HG03565 (cell line): ENCODE measurements at regions not wholly inside any gene's neighbourhood (a gene's known extent, or its start where the extent isn't known, plus 50 kb on each side); places are given as distances from the start of the nearest gene placed in this dataset.
"Not testable (repeated sequence)": the region's sequence is repeated elsewhere in the genome, so short reads cannot be mapped to it uniquely, and the experiment has no call there.

Experiments
- ATAC-seq: cut with Tn5 transposase; IDR thresholded peaks from one replicate; pipeline ENCODE4 v1.9.1; 2021; ENCODE audit warnings: mild to moderate bottlenecking, moderate library complexity; ENCODE audit not compliant: unreplicated experiment

GRCh38 chr7:109696723-109697122, 1127.0 kb downstream of the DNAJB9 start:
- no peak for ATAC-seq

GRCh38 chr7:109699661-109700060, 1130.0 kb downstream of the DNAJB9 start:
- no peak for ATAC-seq

DNA sequence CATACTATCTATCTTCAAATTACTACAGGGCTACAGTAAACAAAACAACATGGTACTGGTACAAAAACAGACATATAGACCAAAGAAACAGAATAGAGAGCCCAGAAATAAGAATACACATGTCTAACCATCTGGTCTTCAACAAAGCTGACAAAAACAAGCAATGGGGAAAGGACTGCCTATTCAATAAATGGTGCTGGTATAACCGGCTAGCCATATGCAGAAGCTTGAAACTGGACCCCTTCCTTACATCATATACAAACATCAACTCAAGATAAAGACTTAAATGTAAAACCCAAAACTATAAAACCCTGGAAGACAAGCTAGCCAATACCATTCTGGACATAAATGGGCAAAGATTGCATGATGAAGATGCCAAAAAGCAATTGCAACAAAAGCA, 1143.7 kb downstream of the DNAJB9 start:
- ATAC-seq, result no peak

GRCh38 chr7:109719359-109719758, 1149.7 kb downstream of the DNAJB9 start:
- ATAC-seq, result not testable (repeated sequence)

DNA sequence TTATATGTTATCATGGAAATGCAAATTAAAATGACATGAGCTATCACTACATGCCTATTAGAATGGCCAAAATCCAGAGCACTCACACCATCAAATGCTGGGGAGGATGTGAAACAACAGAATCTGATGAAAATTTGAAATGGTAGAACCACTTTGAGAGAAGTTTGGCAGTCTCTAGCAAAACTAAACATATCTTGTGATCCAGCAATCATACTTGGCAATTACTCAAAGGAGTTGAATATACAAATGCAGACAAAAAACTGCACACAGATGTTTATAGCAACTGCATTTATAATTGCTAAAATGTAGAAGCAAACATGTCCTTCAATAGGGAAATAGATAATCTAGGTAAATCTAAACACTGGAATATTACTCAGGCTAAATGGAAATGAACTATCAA, 1164.9 kb downstream of the DNAJB9 start:
- ATAC-seq, result no peak

DNA sequence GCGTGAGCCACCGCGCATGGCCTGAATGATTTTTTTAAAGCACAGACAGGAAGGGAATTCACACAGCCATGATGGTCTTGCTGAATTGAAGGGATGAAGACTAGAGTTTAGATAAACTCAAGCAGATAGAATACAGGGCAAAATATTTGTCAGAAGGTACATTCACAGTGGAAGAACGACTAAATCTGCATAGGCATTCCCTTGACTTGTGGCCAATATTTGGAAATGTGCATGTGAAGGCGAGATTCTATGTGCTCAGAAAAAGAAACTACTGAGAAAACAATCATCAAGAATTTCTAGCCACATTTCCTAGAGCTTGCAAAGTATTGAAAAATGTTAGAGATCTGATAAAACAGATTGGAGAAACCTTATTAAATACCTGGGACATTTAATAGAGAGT, 1166.2 kb downstream of the DNAJB9 start:
- ATAC-seq, result no peak

DNA sequence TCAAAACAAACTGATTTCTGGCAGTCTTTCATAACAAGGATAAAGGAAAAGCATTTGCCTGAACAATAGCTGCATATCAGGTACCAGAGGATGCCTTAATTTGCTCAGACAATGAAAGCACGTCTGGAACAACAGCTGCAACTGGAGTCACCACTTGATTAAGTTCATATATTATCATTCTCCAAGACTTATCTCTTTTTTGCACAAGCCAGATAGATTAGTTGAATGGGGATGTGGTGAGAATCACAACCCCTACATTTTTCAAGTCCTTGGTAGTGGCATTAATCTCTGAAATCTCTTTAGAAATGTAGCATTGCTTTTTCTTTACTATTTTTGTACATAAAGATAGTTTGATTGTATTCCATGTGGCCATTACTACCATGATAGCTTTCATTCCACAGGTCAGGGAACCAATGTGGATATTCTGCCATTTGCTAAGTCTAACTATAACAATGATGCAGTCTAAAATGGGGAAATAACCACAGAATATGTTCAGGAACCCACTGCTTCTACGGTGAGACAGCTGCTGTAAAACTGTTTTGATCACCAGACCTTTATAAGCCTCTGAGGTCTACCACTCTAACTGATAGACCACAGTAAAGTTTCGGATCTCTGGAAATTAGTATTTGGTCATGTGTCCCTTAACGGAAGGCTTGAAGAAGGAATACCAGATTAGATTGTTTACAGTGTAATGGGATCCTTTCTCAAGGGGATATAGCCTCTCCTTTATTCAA, 1176.2 kb downstream of the DNAJB9 start:
- no peak for ATAC-seq

- no peak for ATAC-seq
These were observed 1181.6 kb downstream of the DNAJB9 start for GRCh38 chr7:109751241-109751640.

- no peak for ATAC-seq
These were observed 1182.4 kb downstream of the DNAJB9 start for GRCh38 chr7:109752068-109752467.

DNA sequence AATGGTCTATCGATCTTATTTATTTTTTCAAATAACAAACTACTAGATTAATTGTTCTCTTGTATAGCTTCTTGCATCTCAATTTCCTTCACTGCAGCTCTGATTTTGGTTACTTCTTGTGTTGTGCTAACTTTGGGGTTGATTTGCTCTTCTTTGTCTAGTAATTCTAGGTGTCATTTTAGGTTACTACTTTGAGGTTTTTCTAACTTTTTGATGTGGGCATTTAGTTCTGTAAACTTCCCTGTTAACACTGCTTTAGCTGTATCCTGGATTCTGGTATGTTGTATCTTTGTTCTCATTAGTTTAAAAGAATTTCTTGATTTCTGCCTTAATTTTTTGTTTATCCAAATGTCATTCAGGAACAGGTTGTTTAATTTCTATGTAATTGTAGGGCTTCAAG, 1188.0 kb downstream of the DNAJB9 start:
- no peak for ATAC-seq

DNA sequence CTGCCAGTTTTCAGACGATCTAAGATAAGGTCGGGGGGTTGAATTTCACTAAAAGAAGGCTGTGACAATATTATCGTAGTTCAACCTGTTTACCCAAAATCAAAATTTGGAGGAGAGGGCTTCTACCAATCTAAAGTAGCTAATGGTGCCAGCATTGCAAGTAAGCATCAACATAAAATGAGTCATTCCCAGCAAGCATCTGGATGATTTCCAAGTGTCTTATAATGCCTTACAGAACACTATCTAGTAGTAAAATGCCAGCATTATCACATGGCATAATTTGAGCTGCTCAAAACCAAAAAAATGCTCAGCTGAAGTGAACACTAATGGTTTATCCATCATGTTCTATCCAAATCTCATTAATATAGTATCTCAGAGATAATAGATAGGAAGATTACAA, 1193.9 kb downstream of the DNAJB9 start:
- no peak for ATAC-seq

DNA sequence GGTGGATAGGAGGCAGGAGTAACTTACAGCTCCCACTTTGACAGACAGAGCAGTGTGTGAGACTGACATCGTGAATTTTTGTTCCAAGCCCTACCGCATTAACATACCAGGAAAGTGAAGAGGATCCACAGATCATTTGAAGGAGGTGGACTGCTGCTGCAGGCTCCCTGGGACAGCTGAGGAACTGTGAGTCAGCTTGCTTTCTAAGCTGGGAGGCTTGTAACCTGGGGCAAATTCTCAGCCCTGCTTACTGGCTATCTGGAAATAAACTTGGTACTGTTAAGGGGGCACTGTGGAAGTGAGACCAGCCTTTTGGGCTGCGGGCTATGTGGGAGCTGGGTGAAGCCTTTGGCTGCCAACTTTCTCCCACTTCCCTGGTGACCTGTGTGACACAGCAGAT, 1202.5 kb downstream of the DNAJB9 start:
- ATAC-seq, result no peak

- ATAC-seq, result no peak
These were observed 1213.1 kb downstream of the DNAJB9 start for GRCh38 chr7:109782806-109783205.

GRCh38 chr7:109806548-109806947, 1236.9 kb downstream of the DNAJB9 start:
- no peak for ATAC-seq

DNA sequence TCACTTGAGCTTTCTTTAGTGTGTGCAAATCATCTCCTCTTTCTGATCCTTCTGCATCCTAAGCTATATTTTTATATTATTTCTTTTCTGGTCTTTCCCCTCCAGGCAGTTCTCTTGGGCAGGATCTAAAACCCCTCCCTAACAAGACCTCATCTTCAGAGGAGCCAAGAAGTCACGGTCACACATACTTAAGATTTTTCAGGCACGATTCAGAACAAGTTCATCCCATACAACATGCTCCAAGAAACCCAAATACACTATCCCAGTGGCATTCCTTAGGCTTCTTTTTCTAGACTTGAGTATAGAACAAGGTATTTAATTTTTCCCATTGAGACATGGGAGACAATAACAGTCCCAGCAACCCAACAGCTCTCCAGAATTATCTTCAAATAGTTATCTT, 1251.5 kb downstream of the DNAJB9 start:
- ATAC-seq, result no peak

DNA sequence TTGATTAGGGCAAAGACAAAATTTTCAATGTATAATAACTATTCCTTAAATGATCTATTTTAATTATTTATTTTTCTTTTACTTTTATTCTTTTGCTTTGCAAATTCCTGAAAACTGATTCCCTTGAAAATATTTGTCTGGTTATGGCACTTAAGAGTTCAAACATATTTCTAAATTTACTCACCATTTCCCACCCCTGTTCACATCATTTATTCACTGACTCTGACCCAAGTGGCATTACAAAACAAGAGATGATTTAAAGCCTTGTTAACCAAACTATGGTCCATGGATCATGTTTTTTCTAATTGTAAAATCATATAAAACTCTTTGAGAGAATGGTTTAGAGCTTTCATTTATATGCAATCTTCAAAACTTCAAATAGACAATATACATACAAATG, 1256.1 kb upstream of the LRRN3 start:
- ATAC-seq, result no peak

- no peak for ATAC-seq
These were observed 1255.3 kb upstream of the LRRN3 start for GRCh38 chr7:109835577-109835976.

GRCh38 chr7:109836016-109836415, 1254.9 kb upstream of the LRRN3 start:
- no peak for ATAC-seq

DNA sequence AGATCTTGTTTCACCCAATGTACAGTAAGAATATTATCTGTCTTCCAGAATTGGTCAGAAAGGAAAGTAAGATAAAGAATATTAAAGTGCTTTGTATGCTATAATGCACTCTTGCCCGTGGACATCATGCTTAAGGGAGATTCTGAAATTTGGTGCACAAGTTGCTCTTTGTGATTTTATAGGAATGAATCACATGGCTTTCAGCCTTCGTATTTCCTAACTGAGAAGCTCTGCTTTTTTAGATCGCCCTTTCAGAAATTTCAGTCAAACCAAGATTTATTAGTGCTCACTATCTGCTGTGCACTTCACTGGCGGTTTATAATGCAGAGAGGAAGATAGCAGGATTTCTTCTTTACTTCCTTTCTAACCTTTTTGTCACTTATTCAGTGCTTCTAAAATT, 1248.5 kb upstream of the LRRN3 start:
- ATAC-seq, result no peak

DNA sequence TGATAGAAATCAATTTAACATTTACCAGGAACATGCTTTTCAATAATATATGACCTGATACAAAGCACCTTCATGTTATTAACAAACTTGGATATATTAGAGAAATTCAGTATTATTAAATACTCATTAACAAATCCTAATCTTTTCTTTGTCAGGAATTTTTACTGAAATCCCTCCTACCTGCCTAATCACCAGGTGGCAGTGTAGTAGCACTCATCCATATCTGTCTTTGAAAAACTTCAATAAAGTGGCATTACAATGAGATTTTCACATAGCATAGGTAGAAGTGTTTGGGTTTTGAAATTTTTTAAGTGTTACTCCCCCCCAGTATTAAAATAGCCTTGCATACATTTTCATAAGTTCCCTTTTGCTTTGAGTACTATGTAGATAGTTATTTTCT, 1246.6 kb upstream of the LRRN3 start:
- ATAC-seq, result no peak

- no peak for ATAC-seq
These were observed 1226.7 kb upstream of the LRRN3 start for GRCh38 chr7:109864230-109864629.

DNA sequence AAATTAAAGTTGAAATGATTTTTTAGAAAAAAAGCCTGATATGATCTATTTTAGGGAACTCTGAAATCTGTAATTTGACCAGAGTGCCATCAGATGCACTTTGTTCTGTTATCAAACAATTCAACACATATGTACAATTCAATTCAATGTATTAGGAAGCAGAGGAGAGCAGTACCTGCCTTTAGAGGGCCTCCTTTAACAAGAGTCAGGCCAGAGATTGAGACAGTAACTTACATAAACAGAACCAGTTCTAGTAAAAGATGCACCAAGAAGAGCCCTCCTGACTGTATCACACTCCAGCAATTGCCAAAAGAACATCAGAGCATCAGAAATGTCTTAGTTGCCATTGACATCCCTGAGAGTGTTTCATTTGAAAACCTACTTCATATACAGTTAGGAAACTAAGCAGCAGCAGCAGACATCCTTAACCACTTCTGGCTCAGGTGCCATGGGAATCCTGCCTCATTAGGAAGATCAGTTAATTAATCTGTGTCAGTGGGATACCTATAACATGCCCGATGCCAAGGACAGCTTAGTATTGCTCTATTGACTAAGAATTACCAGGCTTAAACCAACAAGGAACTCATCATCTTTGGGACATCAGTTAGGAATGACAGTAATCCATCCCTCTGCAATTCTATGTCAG, 1222.6 kb upstream of the LRRN3 start:
- no peak for ATAC-seq

GRCh38 chr7:109873296-109873695, 1217.6 kb upstream of the LRRN3 start:
- no peak for ATAC-seq
